C4-2B (cell line): ENCODE measurements at regions not wholly inside any gene's neighbourhood (a gene's known extent, or its start where the extent isn't known, plus 50 kb on each side); places are given as distances from the start of the nearest gene placed in this dataset.

Experiments
- ZFX ChIP-seq: fragments of 450-650 bp; IDR thresholded peaks from 2 replicates; pipeline ENCODE4 v1.6.1; 2017
- TF ChIP-seq, protein P1 (sequence below): fragments of 450-650 bp; conservative IDR thresholded peaks from 2 replicates; pipeline ENCODE4 v1.5.1; 2017; ENCODE audit warnings: mild to moderate bottlenecking

DNA sequence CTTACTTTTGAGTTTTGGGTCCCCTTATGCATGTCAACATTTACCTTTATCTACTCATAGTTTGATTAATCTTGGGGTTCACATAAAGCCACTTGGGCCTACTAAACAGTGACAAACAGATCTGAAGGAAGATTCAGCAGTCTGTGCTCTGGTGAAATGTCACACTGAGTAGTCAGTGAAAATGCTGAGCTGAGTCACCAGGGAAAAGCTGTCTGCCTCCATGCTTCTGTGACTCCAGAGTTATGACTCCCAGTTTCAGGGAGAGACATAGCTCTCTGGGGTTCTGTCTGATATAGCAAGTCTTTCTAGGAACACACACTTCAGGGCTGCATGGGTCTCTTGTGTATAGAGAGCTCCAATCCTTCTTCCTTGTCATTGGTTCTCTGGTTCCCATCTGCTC lies 406.3 kb upstream of the FAR2 start:
- TF ChIP-seq, protein P1, sequence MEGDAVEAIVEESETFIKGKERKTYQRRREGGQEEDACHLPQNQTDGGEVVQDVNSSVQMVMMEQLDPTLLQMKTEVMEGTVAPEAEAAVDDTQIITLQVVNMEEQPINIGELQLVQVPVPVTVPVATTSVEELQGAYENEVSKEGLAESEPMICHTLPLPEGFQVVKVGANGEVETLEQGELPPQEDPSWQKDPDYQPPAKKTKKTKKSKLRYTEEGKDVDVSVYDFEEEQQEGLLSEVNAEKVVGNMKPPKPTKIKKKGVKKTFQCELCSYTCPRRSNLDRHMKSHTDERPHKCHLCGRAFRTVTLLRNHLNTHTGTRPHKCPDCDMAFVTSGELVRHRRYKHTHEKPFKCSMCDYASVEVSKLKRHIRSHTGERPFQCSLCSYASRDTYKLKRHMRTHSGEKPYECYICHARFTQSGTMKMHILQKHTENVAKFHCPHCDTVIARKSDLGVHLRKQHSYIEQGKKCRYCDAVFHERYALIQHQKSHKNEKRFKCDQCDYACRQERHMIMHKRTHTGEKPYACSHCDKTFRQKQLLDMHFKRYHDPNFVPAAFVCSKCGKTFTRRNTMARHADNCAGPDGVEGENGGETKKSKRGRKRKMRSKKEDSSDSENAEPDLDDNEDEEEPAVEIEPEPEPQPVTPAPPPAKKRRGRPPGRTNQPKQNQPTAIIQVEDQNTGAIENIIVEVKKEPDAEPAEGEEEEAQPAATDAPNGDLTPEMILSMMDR = no peak
- no peak for TF ChIP-seq ZFX
